HUDEP-2 (cell line): ENCODE measurements at regions not wholly inside any gene's neighbourhood (a gene's known extent, or its start where the extent isn't known, plus 50 kb on each side); places are given as distances from the start of the nearest gene placed in this dataset.

ENCODE experiments used
- DNase-seq, 76 experiments: peaks; one replicate each; lab custom pipeline; 2025; ENCODE audit not compliant: unreplicated experiment in 76 of 76; lab: John Stamatoyannopoulos, UW

DNA sequence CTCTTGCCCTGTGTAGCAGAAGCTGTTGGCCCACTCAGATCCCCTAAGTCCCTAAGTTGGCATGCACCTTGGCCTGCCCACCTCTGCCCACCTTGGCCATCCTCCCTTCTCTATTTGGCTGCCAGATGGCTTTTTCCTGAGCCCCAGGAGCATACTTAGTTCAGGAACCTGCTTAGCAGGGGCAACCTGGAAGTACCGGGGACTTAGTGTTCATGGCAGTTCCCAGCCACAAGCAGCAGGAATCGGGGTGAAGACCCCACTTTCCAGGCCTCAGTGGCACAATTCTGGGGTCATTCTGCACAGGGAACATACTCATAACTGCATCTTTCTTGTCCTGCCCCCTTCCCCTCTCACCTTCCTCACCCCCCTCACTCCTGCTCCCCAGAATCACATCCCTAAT, 158.0 kb upstream of the PMEPA1 start:
- DNase-seq = no peak

DNA sequence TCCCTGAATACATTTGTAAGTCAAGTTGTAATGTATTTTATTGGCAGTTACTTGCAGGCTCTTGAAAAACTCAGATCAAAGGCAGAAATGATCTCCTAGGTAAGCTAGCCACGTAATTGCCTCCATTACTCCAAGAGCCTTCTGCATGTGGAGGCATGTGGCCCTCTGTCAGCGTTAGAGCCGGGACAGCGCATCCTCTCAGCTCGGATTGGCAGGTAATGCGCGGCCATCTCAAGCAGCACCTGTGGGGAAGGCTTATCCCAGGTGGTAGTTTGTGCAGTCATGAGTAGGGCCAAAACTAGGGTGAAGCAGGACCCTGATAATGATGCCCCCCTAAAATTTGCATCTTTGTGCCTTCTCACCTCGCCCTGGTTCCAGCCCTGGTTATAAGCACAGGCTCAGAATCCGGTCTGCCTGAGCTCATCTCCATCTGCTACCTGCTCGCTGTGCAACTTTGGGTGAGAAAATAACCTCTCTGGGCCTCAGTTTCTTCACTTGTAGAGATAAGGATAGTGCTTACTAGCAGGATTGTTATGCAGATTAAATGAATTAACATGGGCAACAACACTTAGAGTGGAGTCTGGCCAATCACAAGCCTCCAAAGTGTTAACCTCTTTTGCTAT, 157.5 kb upstream of the PMEPA1 start:
- DNase-seq = no peak

DNA sequence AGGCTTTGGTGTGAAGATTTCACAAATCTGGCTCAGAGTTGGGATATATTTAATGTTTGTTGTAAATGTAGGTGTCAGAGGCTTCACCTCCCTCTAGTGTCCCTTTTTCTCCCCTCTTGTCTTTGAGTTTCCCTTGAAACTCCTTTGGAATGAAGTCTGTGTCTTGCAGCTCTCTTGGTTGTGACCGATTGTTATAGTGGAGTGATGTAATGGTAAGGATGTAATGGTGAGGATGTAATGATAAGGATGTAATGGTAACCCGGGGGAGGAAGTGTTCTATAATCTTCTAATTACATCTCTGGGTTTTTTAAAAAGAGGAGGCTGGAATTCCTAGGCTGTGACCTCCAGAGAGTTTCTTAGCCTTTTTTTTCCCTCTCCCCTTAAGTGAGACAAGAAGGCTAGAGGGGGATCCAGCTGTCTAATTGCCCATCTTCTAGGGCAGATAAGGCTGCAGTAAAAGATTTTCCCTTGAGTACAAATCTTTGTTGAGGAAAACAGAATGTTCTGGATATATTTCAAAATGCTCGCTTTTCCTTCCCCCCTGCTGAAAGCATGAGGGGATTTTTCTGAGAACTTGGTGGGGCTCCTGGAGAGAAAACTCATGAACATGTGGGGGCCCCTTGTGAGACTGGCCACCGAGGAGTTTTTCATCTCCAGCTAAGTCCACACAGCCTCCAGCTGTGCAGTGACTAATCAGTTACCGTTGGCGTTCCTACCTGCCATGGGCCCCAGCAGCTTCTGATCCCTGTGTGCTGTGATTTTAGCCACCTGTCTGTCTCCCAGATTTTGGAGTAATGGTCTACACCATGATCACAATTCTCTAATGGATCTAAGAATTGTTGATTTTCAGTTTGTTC, 156.7 kb upstream of the PMEPA1 start:
- DNase-seq = no peak

DNA sequence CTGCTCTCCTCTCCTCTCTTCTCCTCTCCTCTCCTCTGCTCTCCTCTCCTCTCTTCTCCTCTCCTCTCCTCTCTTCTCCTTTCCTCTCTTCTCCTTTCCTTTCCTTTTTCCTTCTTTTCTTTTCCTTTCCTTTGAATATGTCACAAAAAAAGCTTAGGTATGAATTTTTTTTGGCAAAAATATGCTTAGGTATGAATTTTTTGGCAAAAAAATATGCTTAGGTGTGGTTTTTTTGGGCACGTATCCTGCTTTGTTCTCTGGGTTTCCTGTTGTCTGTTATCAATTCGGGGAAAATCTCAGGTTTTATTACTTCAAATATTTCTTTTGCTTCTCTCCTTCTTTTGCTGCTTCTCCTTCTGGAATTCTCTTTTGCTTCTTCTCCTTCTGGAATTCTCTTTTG, 155.5 kb upstream of the PMEPA1 start:
- no peak for DNase-seq

DNA sequence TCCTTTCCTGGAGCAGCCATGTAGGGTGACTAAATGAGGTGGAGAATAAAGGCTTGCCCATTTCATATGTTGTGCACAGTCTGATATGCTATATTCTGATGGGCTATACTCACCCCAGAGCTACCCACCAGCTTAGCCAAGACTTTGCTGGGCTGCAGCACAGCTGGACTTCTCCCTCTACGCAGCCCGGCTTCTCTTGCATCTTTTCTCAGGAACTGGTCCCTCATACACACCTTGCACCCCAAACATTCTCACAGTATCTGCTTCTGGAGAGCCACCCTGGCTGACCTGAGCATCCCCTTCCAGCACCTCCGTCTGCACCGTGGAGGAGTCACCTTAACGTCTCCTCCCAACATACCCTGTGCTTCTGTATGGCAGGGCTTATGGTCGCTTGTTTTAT, 150.8 kb upstream of the PMEPA1 start:
- no peak for DNase-seq

DNA sequence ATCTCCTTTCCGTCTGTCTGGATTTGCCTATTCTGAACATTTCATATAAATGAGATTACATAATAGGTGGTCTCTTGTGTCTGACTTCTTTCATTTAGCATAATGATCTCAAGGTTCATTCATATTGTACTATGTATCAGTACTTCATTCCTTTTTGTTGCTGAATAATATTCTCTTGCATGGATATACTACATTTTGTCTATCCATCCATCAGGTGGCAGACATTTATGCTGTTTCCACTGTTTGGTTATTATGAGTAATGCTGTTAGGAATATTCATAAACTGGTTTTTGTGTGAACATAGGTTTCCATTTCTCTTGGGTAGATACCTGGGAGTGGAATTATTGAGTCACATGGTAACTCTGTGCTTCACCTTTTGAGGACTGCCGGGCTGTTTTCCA, 148.2 kb upstream of the PMEPA1 start:
- DNase-seq = no peak

DNA sequence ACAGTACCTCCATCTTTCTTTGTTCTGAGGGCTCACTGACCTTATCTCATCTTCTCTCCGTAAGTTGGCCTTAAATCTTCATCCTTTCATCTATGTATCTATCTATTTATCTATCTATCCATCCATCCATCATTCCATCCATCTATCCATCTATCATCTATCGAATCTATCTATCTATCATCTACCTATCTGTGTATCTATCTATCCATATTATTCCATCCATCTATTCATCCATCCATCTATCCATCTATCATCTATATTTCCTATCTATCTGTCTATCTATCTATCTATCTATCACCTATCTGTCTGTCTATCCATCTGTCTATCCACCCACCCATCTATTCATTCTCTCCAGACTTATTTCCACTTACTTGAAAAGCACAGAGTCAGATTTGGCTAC, 147.3 kb upstream of the PMEPA1 start:
- DNase-seq = no peak

DNA sequence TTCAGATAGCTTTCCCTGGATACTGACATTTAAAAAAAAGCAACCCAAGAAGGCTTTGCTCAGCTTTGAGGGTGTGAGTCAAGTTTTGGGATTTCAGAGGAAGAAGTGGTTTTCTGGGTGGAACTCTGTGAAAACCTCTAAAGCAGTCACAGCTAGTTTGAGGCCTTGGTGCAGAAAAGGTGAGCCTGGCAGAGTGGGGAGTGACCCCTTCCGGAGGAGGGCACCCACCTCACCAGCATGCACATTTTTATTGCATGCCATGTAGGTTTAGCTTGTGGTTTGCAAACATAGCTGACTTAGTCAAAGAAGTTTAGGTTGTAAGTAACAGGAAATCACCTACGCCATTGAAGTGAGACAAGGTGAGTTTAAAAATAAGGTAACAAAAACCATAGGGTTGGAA, 146.8 kb upstream of the PMEPA1 start:
- no peak for DNase-seq

DNA sequence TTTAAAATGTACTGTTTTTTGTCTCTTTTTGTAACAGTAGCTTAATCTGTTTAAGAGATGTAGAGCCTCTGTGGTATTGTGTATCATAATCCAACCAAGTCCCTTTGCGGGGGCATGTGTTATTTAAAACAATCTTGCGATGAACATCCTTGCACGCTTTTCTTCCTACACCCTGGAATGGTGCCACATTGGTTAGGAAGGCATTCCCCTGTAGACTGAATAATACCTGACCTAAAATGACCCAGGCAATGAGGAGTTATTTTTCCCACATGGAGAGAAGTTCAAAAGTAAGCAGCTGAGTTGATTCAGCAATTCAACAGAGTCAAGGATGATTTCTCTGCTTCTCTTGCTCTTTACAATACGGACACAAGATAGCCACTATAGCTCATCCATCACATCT, 142.0 kb upstream of the PMEPA1 start:
- DNase-seq = no peak

DNA sequence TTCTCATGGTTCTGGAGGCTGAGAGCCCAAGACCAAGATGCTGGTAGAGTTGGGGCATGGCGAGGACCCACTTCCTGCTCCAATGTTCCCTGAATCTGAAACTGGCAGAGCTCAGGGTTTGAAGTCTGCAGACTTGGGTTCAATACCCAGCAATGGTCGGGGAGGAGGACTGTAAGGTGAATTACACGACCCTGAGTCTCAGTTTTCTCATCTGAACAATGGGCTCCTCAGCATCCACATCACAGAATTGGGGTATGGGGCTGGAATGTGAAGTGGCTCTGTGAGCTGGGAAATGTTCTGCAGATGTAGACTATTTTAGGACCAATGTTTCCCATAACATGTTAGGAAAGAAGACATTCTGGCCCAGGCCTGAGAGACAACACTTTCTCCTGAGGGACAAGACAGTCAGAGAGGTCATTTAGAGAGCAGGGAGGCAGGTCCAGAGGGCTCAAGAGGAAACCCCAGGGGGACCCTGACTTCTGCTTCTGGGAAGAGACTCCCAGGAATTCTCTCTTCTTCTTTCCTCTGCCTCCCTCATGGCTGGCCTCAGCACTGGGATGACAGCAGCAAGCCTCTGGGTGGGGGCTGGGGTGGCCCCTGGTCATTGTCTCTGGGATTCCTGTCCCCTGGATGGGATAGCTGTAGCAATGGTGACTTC, 141.3 kb upstream of the PMEPA1 start:
- DNase-seq = no peak

DNA sequence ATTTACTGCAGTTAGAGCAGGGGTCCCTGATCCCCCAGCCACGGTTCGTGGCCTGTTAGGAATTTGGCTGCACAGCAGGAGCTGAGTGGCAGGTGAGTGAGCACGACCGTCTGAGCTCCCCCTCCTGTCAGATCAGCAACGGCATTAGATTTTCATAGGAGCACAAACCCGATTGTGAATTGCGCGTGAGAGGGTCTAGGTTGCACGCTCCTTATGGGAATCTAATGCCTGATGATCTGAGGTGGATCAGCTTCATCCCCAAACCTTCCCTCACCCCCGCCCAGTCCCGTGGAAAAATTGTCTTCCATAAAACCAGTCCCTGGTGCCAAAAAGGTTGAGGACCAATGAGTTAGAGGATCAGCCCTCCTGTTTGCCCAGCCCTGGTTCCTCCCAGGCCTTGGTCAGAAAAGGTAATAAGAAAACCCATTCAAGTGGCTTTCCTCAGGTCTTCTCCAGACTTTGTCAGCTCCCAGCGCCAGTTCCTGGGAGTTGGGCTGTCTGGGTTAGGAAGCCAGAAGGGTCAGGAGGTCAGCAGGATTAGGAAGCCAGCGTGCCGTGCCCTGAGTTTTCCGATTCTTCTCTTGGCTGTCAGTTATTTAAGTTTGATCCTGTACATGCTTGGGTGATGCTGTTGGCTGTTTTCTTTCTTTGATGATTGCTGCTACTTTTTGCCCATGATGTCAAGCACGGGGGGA, 139.9 kb upstream of the PMEPA1 start:
- no peak for DNase-seq

DNA sequence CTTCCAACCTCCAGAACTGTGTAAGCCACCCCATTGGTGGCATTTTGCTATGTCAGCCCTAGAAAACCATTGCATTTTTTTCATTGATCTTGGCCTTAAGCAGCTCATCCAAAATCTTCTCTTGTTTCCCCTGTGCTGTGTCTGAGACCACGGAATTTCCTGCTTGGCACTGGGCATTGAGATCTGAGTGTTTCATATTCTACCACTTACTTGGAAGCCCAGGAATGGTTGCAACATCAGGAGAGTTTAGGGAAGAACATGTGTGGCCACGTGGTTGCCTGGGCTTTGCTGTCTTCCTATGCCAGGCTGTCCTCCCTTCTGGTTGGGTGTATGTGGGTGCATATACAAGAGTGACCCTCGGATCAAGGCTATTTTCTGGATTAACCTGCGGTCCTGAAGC, 139.3 kb upstream of the PMEPA1 start:
- no peak for DNase-seq

DNA sequence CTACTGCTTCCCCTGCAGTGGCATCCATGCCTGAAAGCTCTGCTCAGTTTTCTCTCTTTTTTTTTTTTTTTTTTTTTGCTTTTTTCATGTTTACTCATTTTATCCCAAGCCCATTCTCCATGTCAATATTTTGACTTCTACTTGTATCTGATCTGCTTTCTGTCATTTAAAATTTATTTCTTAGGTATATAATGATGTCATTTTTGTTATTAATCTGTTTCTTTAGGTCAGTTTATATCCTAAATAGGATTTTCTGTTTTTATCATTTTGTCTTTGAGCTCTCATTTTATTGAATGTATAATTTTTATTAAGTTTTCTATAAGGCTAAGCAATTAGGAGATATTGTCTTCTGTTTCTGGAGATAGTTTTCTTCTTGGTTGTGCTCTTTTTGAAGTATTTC, 138.5 kb upstream of the PMEPA1 start:
- no peak for DNase-seq

DNA sequence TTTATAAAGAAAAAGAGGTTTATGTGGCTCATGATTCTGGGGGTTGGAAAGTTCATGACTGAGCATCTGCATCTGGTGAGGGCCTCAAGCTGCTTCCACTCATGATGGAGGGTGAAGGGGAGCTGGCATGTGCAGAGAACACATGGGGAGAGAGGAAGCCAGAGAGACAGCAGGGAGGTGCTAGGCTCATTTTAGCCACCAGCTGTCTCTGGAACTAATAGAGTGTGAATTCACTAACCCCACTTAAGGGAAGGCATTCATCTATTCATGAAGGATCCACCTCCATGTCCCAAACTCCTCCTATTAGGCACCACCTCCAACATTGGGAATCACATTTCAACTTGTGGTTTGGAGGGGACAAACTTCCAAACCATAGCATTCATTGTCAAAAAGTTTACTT, 137.3 kb upstream of the PMEPA1 start:
- DNase-seq = no peak

DNA sequence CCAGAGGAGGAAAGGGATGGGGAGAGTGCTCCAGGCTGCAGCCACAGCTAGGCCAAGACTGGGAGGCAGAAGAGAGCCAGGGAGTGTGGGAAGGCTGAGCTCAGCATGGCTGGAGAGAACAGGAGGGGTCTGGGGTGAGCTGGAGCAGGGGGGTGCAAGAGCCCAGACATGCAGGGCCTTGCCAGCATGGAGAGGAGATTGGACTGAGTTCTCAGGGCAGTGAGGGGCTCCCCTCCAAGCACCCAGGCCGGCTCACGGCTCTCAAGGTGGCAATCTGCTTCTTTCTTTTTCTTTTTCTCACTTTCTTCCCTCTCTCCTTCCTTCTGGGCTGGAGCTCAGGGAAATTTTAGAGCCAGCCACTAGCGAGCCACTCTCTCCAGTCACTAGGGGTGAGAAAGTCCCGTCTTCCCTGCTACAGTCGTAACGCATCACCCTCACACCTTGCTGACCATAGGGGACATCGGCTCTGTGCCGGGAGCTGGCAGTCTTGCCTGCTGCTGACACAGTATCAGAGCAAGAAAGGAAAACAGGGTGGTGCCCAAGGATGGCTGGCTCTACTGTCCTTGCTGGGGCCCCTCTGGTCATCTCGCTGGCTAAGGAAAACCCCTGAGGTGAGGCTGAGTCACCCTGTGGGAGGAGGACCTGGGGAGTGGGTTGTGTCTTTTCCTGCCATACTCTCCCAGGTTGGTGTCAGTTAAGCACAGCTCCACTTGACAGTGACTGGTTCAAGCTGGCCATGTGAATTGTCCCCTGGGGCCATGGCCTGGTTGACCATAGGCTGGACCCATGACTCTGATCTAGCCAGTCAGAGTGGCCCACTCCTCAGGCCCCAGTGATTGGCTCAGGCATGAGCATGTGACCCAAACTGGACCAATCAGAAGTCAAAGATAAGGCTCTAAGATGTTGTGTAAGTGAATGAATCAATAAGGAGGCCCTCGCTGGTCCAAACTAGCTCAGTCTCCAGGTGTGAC, 135.1 kb upstream of the PMEPA1 start:
- DNase-seq = no peak

DNA sequence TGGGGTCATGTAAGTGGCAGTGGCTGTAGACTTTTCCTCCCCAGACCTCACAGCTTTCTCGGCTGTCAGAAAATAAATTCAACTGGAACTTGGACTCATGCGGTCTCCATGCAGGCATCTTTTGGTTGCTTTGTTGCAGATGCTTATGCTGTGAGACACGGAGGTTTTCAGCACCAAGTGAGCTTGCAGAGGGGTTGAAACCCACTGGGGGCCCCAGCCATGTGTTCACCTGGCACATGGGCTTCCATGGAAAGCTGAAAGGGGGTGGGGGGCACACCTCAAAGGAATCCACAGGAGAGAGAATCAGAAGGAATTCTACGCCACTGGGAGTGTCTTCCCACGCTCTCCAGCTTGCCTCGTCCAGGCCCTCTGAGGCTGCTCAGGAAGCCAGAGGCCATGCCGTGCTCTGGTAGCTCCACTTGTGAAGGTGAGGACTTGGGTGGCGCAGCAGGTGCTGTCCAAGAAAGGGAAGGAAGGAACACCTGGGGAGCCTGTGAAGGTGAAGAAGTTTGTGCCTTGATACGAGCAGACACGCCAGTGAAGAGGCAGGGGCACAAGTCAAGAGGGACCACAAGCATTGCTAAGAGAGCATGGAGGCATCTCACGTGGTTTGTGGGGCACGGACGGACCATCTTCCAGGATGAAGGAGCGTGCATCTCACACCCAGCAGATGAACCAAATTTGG, 134.3 kb upstream of the PMEPA1 start:
- DNase-seq = no peak

DNA sequence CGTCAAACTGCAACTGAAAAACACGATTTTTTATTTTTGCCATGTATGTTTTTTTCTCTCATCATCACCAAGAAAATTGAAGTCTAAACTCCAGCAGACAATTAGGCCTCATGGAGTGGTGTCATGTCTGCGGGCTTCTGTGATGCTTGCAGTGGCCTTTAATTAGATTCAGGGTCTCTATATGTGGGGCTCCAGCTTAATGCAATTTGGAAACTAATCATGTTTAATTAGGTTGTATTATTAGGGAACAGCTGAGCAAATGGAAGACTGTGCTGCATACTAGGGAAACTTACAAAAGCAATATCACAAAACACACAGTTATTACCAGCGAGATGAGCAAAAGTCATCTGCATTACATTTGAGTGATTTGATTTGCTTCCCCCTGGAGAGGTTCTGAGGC, 132.9 kb upstream of the PMEPA1 start:
- no peak for DNase-seq

DNA sequence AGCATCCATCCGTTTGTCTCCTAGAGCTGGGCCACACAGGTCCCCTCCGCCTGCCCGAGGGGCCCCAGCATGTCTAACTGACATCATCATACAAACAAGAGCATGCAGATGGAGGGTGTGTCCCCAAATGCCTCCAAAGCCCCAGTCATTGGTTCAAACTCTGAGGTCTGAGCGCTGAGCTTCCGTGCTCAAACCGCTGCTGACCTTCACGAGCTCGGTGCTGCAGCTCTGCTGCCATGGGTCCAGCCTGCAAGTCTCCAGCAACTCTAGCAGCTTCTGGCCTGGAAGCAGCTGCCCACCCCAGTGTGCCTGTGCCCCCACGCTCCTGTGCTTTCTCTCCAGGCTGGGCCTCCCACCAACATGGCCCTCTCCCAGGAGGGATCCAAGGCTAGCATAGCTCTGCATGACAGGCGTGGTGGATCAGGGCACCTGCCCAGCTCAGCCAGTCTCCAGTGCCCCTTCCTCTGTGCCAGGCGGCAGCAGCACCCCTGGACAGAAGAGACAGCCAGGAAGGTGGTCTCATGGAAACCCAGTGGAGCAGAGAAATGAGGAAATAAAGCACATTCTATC, 131.6 kb upstream of the PMEPA1 start:
- DNase-seq = no peak

DNA sequence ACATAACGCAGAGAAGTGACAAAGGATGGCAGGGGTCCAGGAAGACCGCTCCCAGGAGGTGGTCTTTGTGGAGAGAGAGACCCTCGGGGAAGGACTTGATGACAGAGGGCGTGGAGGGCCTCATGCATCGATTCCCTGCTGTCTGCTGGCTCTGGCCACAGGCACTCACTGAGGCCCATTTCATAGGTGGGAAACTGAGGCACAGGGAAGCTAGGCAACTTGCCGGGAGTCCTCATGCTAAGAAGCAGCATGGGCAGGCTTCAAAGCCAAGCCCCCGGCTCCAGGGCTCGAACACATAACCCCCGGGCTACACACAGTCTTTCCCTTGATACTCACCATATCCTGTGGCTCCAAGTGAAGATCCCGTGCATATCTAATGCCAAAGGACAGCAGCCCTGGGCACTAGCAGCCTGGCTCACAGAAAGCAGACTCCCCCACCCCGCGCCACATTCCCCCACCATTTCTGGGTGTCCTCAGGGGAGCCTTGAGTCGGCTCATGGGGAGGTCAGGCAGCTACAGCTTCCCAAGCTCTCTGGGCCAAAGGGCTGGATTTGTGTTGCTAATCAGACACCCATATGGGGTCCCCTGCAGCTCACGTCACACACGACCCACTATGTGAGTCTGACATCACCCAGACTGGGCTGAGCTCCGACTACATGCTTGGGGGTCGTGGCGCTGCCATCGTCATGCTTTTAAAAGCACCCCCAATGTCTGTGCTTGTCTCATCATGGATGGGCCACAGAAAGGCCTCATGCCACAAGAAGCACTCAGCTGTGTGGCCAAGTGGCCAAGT, 130.9 kb upstream of the PMEPA1 start:
- no peak for DNase-seq
